ENCODE measurements at regions not wholly inside any gene's neighbourhood (a gene's known extent, or its start where the extent isn't known, plus 50 kb on each side); places are given as distances from the start of the nearest gene placed in this dataset.

DNA sequence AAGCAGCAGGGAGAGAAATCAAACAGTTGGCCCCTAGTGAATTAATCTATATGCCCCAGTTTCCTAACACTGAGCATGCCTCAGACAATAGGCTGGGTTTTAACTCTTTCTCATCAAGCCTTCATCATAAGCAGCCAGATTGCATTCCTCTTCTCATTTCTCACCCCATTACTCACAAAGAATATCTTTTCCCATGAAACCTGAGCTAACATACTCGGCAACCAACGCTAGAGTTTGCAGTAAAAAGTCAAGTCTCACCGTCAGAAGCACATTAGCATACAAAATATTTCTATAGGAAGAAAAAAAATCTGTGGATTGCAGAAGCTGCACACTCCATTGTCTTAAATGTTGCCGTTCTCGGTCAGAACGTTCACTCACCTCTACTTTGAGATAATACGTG, 429.9 kb upstream of the ARID1B start:
- no peak for TF ChIP-seq FOXP2 (optimal IDR thresholded peaks at IDR 0.05; ENCODE audit: control extremely low read depth, extremely low read length, insufficient read depth)
- no peak for TF ChIP-seq EZH2 (IDR thresholded peaks at IDR 0.05)
- TF ChIP-seq POLR2AphosphoS5 (IDR thresholded peaks at IDR 0.05; ENCODE audit: borderline replicate concordance, low read depth, low read length): no peak

Measured in SK-N-MC (cell line).